HCT116 (cell line): ENCODE measurements at regions not wholly inside any gene's neighbourhood (a gene's known extent, or its start where the extent isn't known, plus 50 kb on each side); places are given as distances from the start of the nearest gene placed in this dataset.

Source experiments
- ATAC-seq: fragments of 200-7000 bp; cut with Tn5 transposase; 2 replicates; pipeline ENCODE4 v1.9.1; 2020; ENCODE audit warnings: mild to moderate bottlenecking, moderate library complexity
- BruUV-seq: library from RNA; stranded (reverse); fragments of 400-500 nt; replicated peaks from 2 replicates; lab custom pipeline; 2021; lab: Mats Ljungman, UMichigan
- CTCF ChIA-PET: fragments of 300-600 bp; sonication (Branson Sonifier 250); formaldehyde crosslinking; loops from one replicate; lab custom pipeline; 2021; ENCODE audit warnings: antibody characterized with exemption; lab: Charles Lee
- POLR2A ChIA-PET: fragments of 300-600, 350-600 bp; sonication (Branson Sonifier 250); formaldehyde crosslinking; loops from one replicate; lab custom pipeline; 2021; ENCODE audit warnings: antibody characterized with exemption; lab: Charles Lee
- RAD21 ChIA-PET, 2 experiments: fragments of 300-600 bp; sonication (Branson Sonifier 250); formaldehyde crosslinking; loops; one replicate each; lab custom pipeline; 2023; ENCODE audit warnings: low total read pairs in 2 of 2; ENCODE audit not compliant: uncharacterized antibody in 2 of 2, unreplicated experiment in 2 of 2, low non-redundant PET in 1 of 2; lab: Charles Lee
- DNase-seq: peaks from one replicate; pipeline ENCODE4 v3.0.0-alpha.2; 2010; ENCODE audit warnings: low read depth, low spot score
- H2AFZ ChIP-seq: fragments of 200-600 bp; shearing (Covaris generic), sonication (generic); 2 replicates; pipeline ENCODE4 v1.6.1; 2017; ENCODE audit warnings: low read depth, mixed run types, mixed read lengths, antibody characterized with exemption, low read length; ENCODE audit not compliant: poor library complexity, severe bottlenecking
- H3K27ac ChIP-seq: 2 replicates; pipeline ENCODE4 v1.5.1; 2012; ENCODE audit warnings: low read depth, low read length
- H3K27me3 ChIP-seq: fragments of 200-600 bp; sonication (generic); 2 replicates; pipeline ENCODE4 v1.6.1; 2016; ENCODE audit warnings: mixed run types, low read length, mixed read lengths; ENCODE audit not compliant: insufficient read depth
- H3K36me3 ChIP-seq, 2 experiments: fragments of 200-500 bp in 1 of 2; fragments of 200-600 bp in 1 of 2; sonication (Bioruptor generic) in 1 of 2; sonication (generic) in 1 of 2; 2 replicates each; pipeline versions ENCODE4 v1.5.1 to v1.6.1; 2014 to 2016; ENCODE audit warnings: low read length in 2 of 2, inconsistent platforms in 1 of 2, mixed read lengths in 1 of 2, mixed run types in 1 of 2; ENCODE audit not compliant: insufficient read depth in 2 of 2, control insufficient read depth in 1 of 2
- H3K4me1 ChIP-seq, 2 experiments: fragments of 200-600 bp in 1 of 2; sonication (generic) in 1 of 2; 2 replicates each; pipeline versions ENCODE4 v1.5.1 to v1.6.1; 2012 to 2017; ENCODE audit warnings: low read length in 2 of 2, inconsistent platforms in 1 of 2, mild to moderate bottlenecking in 1 of 2, mixed read lengths in 1 of 2, mixed run types in 1 of 2, moderate library complexity in 1 of 2; ENCODE audit not compliant: insufficient read depth in 2 of 2, control insufficient read depth in 1 of 2
- H3K4me2 ChIP-seq: fragments of 200-600 bp; sonication (generic); 2 replicates; pipeline ENCODE4 v1.6.1; 2017; ENCODE audit warnings: mixed run types, low read length, mixed read lengths
- H3K4me3 ChIP-seq, 2 experiments: fragments of 200-600 bp in 1 of 2; sonication (generic) in 1 of 2; replicated peaks in 1 of 2; 2 replicates each; pipeline ENCODE4 v1.5.1; 2011 to 2016; ENCODE audit warnings: low read length in 2 of 2, control low read depth in 1 of 2, low read depth in 1 of 2, mild to moderate bottlenecking in 1 of 2, mixed read lengths in 1 of 2, mixed run types in 1 of 2
- H3K79me2 ChIP-seq: fragments of 200-600 bp; sonication (generic); 2 replicates; pipeline ENCODE4 v1.6.1; 2017; ENCODE audit warnings: mild to moderate bottlenecking, mixed run types, low read length, moderate library complexity, mixed read lengths; ENCODE audit not compliant: insufficient read depth
- H3K9ac ChIP-seq: fragments of 200-600 bp; sonication (generic); 2 replicates; pipeline ENCODE4 v1.6.1; 2016; ENCODE audit warnings: low read length, mixed read lengths
- H3K9me2 ChIP-seq: fragments of 200-600 bp; sonication (generic), shearing (Covaris generic); 2 replicates; pipeline ENCODE4 v1.6.1; 2017; ENCODE audit warnings: mixed run types, mild to moderate bottlenecking, moderate library complexity; ENCODE audit not compliant: insufficient read depth
- H3K9me3 ChIP-seq, 2 experiments: fragments of 200-500 bp in 1 of 2; fragments of 200-600 bp in 1 of 2; sonication (Bioruptor generic) in 1 of 2; sonication (generic) in 1 of 2; 2 replicates each; pipeline ENCODE4 v1.6.1; 2014 to 2017; ENCODE audit warnings: low read length in 2 of 2, mixed read lengths in 2 of 2, inconsistent platforms in 1 of 2, low read depth in 1 of 2, mild to moderate bottlenecking in 1 of 2, mixed run types in 1 of 2, moderate library complexity in 1 of 2; ENCODE audit not compliant: control insufficient read depth in 1 of 2, insufficient read depth in 1 of 2
- H4K20me1 ChIP-seq: fragments of 200-600 bp; sonication (generic), shearing (Covaris generic); 2 replicates; pipeline ENCODE4 v1.6.1; 2017; ENCODE audit warnings: mixed run types, mild to moderate bottlenecking, moderate library complexity; ENCODE audit not compliant: insufficient read depth
- CEBPB ChIP-seq: IDR thresholded peaks from 2 replicates; pipeline ENCODE4 v1.6.1; 2012; ENCODE audit warnings: low read depth
- EZH2 ChIP-seq: fragments of 200-600 bp; sonication (generic); IDR thresholded peaks from 2 replicates; pipeline ENCODE4 v1.6.1; 2017; ENCODE audit warnings: antibody characterized with exemption, mixed run types
- JUND ChIP-seq: IDR thresholded peaks from 2 replicates; pipeline ENCODE4 v1.6.1; 2012
- POLR2AphosphoS5 ChIP-seq: IDR thresholded peaks from 2 replicates; pipeline ENCODE4 v1.6.1; 2011; ENCODE audit warnings: mild to moderate bottlenecking, low read depth, low read length, moderate library complexity
- RAD21 ChIP-seq: IDR thresholded peaks from 2 replicates; pipeline ENCODE4 v1.6.1; 2012; ENCODE audit warnings: low read depth, mild to moderate bottlenecking
- SP1 ChIP-seq: IDR thresholded peaks from 2 replicates; pipeline ENCODE4 v1.6.1; 2012; ENCODE audit warnings: low read depth
- TCF7L2 ChIP-seq: IDR thresholded peaks from 2 replicates; pipeline ENCODE4 v1.7.0; 2011; ENCODE audit warnings: borderline replicate concordance, inconsistent platforms; ENCODE audit not compliant: insufficient read depth, insufficient read length; ENCODE audit errors: extremely low read depth
- intact Hi-C: fragments of 100-400 bp; cut with micrococcal nuclease; formaldehyde crosslinking; loops from 2 replicates; pipeline ENCODE4 v1.10.0; 2022
- TF ChIP-seq, protein P1 (sequence below), 3 experiments: fragments of 200-600 bp in 1 of 3; sonication (generic) in 1 of 3; IDR thresholded peaks in 2 of 3; conservative IDR thresholded peaks in 1 of 3; 2 replicates each; pipeline ENCODE4 v1.5.1; 2012 to 2017; ENCODE audit warnings: low read depth in 2 of 3, low read length in 2 of 3, antibody characterized with exemption in 1 of 3, borderline replicate concordance in 1 of 3, control low read depth in 1 of 3, mild to moderate bottlenecking in 1 of 3, mixed read lengths in 1 of 3, mixed run types in 1 of 3, moderate library complexity in 1 of 3; ENCODE audit not compliant: insufficient read depth in 1 of 3

DNA sequence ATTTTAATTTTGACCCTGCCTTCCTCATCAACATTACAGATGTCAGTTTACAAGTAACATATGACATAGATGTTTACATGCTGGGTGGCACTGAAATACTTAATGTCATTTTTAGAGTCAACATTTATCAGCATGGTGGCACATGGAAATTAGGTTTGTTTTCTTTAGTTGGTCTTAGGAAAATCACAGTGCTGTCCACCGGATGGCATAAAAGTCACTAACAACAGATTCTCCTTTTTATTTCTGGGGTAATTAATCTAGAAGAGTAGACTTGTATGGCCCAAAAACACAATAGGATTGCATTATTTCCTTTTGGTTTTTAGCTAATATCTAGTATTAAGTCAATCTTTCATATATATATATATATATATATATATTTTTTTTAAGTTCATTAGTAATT is 88.6 kb upstream of the HHIP start:
- no peaks in the 10 kb centered on the region for H3K9me3 ChIP-seq
- DNase-seq, result no peak
- no peak overlapping the region for H3K4me3 ChIP-seq
- ChIA-PET CTCF (no interaction called here), RAD21 (no interaction called here), POLR2A (no interaction called here)
- no peaks in the 10 kb centered on the region for H3K36me3 ChIP-seq
- intact Hi-C loops, result no loop called here
- no peak overlapping the region for H3K4me2 ChIP-seq
- no peaks in the 10 kb centered on the region for H3K9me2 ChIP-seq
- 0 out of 4 replicates have a peak, but pooled peaks cover 0 to 3% of the 10 kb centered on the region in 2 experiments for H3K4me1 ChIP-seq
- H4K20me1 ChIP-seq, result no peaks in the 10 kb centered on the region
- H3K27ac ChIP-seq, result no peak overlapping the region
- H2AFZ ChIP-seq, result no peak overlapping the region
- no peak for ATAC-seq
- TF ChIP-seq TCF7L2 (no peak), RAD21 (0 out of 2 replicates have a peak, but pooled peaks have one; percentile 20)
- no peaks in the 10 kb centered on the region for H3K27me3 ChIP-seq
- H3K9ac ChIP-seq, result no peak overlapping the region
- H3K79me2 ChIP-seq, result no peaks in the 10 kb centered on the region
- no TSS peak for BruUV-seq

DNA sequence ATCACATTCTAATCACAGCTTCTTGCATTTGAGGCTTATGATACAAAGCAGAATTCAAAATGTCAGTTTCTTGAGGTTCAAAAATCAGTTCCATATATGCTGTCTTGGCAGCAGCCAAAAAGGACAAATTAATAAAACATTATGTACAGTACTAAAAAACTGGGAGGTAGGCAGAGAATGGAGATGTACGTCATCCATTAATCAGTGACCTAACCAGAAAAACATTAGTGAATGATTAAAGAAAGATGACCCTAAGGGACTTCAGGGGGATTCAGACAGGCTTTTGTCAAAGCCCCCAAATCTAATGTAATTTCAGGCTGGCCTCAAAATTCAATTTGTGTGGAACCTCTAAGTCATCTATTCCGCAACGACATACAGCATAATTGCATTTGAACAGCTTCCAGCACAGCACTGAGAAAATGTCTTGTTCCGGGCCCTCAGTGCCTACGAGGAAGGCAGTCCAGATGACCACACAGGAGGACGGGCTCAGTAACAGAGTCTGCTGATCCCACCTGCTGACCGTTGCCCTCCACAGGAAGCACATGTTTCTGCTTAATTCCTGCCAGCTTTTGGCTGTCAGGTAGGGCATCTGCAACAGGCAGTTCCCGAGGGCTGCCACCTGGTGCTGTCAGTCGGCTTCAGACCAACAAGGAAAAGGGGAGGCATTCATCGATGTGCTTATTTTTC is 83.8 kb upstream of the HHIP start:
- POLR2A ChIA-PET, result no interaction called here
- Histone ChIP-seq H3K9ac (no peak overlapping the region), H3K9me3 (no peaks in the 10 kb centered on the region), H2AFZ (no peak overlapping the region), H3K27ac (no peak overlapping the region), H3K79me2 (no peaks in the 10 kb centered on the region), H3K36me3 (no peaks in the 10 kb centered on the region), H3K9me2 (no peaks in the 10 kb centered on the region), H3K4me1 (no peaks in the 10 kb centered on the region), H3K4me2 (no peak overlapping the region), H3K4me3 (no peak overlapping the region), H4K20me1 (no peaks in the 10 kb centered on the region), H3K27me3 (no peaks in the 10 kb centered on the region)
- RAD21 ChIA-PET, result no interaction called here
- no TSS peak for BruUV-seq
- ATAC-seq, result peak; percentile 55
- DNase-seq, result no peak
- intact Hi-C loops, result loop anchor here (10.0 kb wide), 2 partner anchors 367 to 503 kb away; no protein-coding TSS in a partner anchor
- TF ChIP-seq EZH2 (no peak), CEBPB (no peak), POLR2AphosphoS5 (no peak), SP1 (no peak), JUND (no peak)
- TF ChIP-seq, protein P1, sequence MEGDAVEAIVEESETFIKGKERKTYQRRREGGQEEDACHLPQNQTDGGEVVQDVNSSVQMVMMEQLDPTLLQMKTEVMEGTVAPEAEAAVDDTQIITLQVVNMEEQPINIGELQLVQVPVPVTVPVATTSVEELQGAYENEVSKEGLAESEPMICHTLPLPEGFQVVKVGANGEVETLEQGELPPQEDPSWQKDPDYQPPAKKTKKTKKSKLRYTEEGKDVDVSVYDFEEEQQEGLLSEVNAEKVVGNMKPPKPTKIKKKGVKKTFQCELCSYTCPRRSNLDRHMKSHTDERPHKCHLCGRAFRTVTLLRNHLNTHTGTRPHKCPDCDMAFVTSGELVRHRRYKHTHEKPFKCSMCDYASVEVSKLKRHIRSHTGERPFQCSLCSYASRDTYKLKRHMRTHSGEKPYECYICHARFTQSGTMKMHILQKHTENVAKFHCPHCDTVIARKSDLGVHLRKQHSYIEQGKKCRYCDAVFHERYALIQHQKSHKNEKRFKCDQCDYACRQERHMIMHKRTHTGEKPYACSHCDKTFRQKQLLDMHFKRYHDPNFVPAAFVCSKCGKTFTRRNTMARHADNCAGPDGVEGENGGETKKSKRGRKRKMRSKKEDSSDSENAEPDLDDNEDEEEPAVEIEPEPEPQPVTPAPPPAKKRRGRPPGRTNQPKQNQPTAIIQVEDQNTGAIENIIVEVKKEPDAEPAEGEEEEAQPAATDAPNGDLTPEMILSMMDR (IDR thresholded peaks at IDR 0.05 in 2 of 3, conservative IDR thresholded peaks at IDR 0.05 in 1 of 3; ENCODE audit: borderline replicate concordance in 1 of 3, insufficient read depth in 1 of 3, low read depth in 2 of 3, low read length in 2 of 3), result no peak
- CTCF ChIA-PET, result interaction anchor here (1.0 kb wide), 1 partner anchor 13 kb away, joined by 3 read pairs; no protein-coding TSS in a partner anchor
